RWPE2 (cell line): ENCODE measurements at regions not wholly inside any gene's neighbourhood (a gene's known extent, or its start where the extent isn't known, plus 50 kb on each side); places are given as distances from the start of the nearest gene placed in this dataset.

Experiments
- ATAC-seq: fragments of 200-7000 bp; cut with Tn5 transposase; 3 replicates; pipeline ENCODE4 v1.9.1; 2021; ENCODE audit warnings: low read depth
- DNase-seq: peaks from one replicate; pipeline ENCODE4 v3.0.0-alpha.2; 2020; ENCODE audit warnings: low spot score
- H3K27ac ChIP-seq: fragments of 450-650 bp; 2 replicates; pipeline ENCODE4 v1.5.1; 2017; ENCODE audit warnings: mild to moderate bottlenecking; ENCODE audit not compliant: poor library complexity, severe bottlenecking
- H3K27me3 ChIP-seq: fragments of 250-450 bp; sonication (Bioruptor Pico); 2 replicates; pipeline ENCODE4 v1.5.1; 2021; ENCODE audit warnings: mild to moderate bottlenecking, moderate library complexity; ENCODE audit not compliant: insufficient read depth, poor library complexity, severe bottlenecking
- H3K36me3 ChIP-seq: fragments of 250-450 bp; sonication (Bioruptor Pico); 2 replicates; pipeline ENCODE4 v1.5.1; 2020; ENCODE audit warnings: low read depth, mild to moderate bottlenecking, moderate library complexity
- H3K4me1 ChIP-seq: fragments of 250-450 bp; sonication (Bioruptor Pico); 2 replicates; pipeline ENCODE4 v1.5.1; 2021; ENCODE audit warnings: mild to moderate bottlenecking, moderate library complexity; ENCODE audit not compliant: insufficient read depth, poor library complexity, severe bottlenecking
- H3K4me3 ChIP-seq: fragments of 250-450 bp; sonication (Bioruptor Pico); 2 replicates; pipeline ENCODE4 v1.5.1; 2021; ENCODE audit warnings: mild to moderate bottlenecking, moderate library complexity; ENCODE audit not compliant: severe bottlenecking
- H3K9me3 ChIP-seq: fragments of 250-450 bp; sonication (Bioruptor Pico); 2 replicates; pipeline ENCODE4 v1.5.1; 2021; ENCODE audit warnings: mild to moderate bottlenecking, moderate library complexity; ENCODE audit not compliant: severe bottlenecking
- TF ChIP-seq, protein P1 (sequence below): fragments of 450-650 bp; IDR thresholded peaks from one replicate; pipeline ENCODE4 v1.5.1; 2017; ENCODE audit warnings: mild to moderate bottlenecking, moderate library complexity; ENCODE audit not compliant: poor library complexity, severe bottlenecking

- H3K27ac ChIP-seq, result no peak overlapping the region
- H3K4me3 ChIP-seq, result no peak overlapping the region
- DNase-seq (no peak), ATAC-seq (no peak)
- TF ChIP-seq, protein P1, sequence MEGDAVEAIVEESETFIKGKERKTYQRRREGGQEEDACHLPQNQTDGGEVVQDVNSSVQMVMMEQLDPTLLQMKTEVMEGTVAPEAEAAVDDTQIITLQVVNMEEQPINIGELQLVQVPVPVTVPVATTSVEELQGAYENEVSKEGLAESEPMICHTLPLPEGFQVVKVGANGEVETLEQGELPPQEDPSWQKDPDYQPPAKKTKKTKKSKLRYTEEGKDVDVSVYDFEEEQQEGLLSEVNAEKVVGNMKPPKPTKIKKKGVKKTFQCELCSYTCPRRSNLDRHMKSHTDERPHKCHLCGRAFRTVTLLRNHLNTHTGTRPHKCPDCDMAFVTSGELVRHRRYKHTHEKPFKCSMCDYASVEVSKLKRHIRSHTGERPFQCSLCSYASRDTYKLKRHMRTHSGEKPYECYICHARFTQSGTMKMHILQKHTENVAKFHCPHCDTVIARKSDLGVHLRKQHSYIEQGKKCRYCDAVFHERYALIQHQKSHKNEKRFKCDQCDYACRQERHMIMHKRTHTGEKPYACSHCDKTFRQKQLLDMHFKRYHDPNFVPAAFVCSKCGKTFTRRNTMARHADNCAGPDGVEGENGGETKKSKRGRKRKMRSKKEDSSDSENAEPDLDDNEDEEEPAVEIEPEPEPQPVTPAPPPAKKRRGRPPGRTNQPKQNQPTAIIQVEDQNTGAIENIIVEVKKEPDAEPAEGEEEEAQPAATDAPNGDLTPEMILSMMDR, result no peak
- H3K4me1 ChIP-seq, result no peaks in the 10 kb centered on the region
- no peaks in the 10 kb centered on the region for H3K9me3 ChIP-seq
- H3K27me3 ChIP-seq, result no peaks in the 10 kb centered on the region
- H3K36me3 ChIP-seq, result no peaks in the 10 kb centered on the region
Measured at GRCh38 chr6:165229216-165229615, 80.2 kb downstream of the C6orf118 start.

DNA sequence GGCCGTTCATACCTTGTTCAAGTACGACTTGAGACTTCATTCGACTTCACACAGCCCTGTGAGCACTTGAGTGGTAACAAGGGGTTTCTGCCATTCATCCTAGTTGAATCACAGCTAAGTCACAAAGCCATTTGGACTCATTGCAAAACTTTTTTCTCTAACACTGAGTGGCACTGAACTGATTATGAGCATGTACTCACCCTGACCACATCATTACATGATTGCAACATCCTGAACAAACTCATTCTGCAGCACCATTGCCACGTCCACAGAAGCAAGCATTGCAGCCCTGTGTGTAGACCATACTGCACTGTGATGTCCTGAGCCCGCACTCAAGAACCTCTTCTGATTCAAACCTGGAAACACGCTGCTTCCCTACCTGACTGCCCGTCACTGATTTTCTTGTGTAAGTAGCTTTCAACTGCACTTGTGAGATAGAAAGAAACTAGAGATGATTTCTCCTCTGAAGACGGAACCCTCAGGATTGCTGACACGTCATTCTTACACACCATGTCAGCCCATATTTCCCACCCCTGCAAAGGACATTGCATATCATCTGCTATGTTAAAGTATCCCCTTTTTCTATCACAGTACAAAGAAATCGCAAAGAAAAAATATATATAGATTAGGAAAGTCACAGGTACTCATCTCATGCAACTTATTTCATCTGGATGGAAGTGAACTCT, 81.6 kb downstream of the C6orf118 start:
- DNase-seq (no peak), ATAC-seq (peak; percentile 55; the same call in 2 of the 3 replicates)
- Histone ChIP-seq H3K36me3 (no peaks in the 10 kb centered on the region), H3K9me3 (no peaks in the 10 kb centered on the region), H3K27ac (no peak overlapping the region), H3K4me3 (no peak overlapping the region), H3K4me1 (no peaks in the 10 kb centered on the region), H3K27me3 (no peaks in the 10 kb centered on the region)
- TF ChIP-seq, protein P1, result no peak

- ATAC-seq (no peak), DNase-seq (no peak)
- Histone ChIP-seq H3K27me3 (no peaks in the 10 kb centered on the region), H3K36me3 (no peaks in the 10 kb centered on the region), H3K4me3 (no peak overlapping the region), H3K27ac (no peak overlapping the region), H3K4me1 (no peaks in the 10 kb centered on the region), H3K9me3 (no peaks in the 10 kb centered on the region)
- TF ChIP-seq, protein P1, result no peak
Measured at GRCh38 chr6:165223736-165224135, 85.7 kb downstream of the C6orf118 start.

GRCh38 chr6:165223101-165223500, 86.3 kb downstream of the C6orf118 start:
- H3K4me1 ChIP-seq, result no peaks in the 10 kb centered on the region
- H3K36me3 ChIP-seq, result no peaks in the 10 kb centered on the region
- no peak overlapping the region for H3K27ac ChIP-seq
- H3K4me3 ChIP-seq, result no peak overlapping the region
- no peaks in the 10 kb centered on the region for H3K27me3 ChIP-seq
- TF ChIP-seq, protein P1, result no peak
- no peaks in the 10 kb centered on the region for H3K9me3 ChIP-seq
- DNase-seq, result no peak
- ATAC-seq, result no peak

DNA sequence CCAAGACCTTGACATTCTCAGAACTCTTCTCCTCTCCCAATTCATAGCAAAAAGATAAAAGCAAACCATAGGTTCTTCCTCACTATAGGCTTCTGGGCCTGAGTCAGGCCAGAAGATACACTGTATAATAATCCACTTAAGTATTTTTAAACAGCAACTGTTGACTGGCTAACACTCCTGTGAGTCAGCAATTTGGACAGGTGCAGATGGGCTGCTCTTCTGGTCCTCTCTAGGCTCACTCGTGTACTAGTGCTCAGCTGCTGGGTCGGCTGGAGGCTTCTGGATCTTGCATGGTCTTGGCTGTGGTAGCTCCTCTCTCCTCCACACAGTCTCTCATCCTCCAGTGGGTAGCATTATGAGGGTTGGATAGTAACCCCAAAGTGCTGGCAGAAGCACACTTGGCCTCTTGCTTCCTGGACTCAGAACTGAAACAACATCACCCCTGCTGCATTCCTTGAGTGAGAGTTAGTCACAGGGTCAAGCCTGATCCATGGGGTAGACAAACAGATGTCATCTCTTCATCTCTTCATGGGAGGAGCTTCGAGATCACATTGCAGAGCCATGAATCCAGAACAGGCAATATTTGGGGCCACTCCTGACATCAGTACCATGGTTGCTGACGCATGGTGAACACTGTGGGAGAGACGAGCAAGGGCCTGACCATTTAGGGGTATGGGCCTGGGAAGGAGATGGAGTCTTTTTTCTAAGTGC, 86.9 kb downstream of the C6orf118 start:
- DNase-seq, result no peak
- Histone ChIP-seq H3K9me3 (no peaks in the 10 kb centered on the region), H3K27ac (no peak overlapping the region), H3K4me1 (no peaks in the 10 kb centered on the region), H3K27me3 (no peaks in the 10 kb centered on the region), H3K4me3 (no peak overlapping the region), H3K36me3 (no peaks in the 10 kb centered on the region)
- TF ChIP-seq, protein P1, result no peak
- no peak for ATAC-seq
